ENCODE measurements at regions not wholly inside any gene's neighbourhood (a gene's known extent, or its start where the extent isn't known, plus 50 kb on each side); places are given as distances from the start of the nearest gene placed in this dataset.
"Not testable (repeated sequence)": the region's sequence is repeated elsewhere in the genome, so short reads cannot be mapped to it uniquely, and the experiment has no call there.

DNA sequence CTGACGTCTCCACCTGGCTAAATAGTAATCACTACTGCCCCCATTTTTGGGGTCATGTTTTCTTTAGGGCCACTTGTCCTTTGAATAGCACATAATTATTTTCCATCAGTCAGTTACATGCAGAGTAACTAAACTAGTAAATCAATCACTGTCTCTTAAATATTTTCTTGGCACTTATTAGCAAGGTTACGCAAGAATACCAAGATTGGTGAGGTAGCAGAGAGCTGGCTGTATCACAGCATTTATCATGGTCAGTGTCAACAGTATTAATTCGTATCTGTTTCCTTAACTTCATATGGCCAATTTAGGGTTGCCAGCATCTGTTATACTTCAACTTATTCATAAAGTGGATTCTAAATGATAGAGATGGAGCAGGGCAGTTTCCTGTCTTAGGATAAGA is 346.8 kb upstream of the FAM174A start:
- H3K27ac Mint-ChIP-seq = no peak overlapping the region
- no peaks in the 10 kb centered on the region for H3K4me1 Mint-ChIP-seq
- no peak overlapping the region for H3K4me3 Mint-ChIP-seq
- H3K9me3 Mint-ChIP-seq = no peaks in the 10 kb centered on the region
- no peaks in the 10 kb centered on the region for H3K36me3 Mint-ChIP-seq
- DNase-seq = no peak
- H3K27me3 Mint-ChIP-seq = no peaks in the 10 kb centered on the region

DNA sequence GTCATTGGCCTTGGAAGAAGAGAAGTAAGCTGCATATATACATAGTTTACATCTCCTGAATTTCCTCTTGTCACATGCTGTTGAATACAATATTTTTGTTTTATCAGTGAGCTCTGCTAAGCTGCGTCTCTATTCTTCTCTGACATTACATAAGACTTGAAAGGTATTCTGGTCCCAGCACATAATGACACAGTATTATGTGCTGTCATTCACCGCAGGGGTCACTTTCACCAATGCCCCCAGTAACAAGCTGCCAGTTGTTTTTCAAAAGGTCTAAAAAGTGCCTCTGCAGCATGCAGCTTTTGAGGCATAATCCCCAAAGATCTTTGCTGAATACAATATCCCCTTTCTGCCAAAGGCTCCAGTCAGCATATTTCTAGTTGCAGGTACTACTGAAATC is 349.0 kb upstream of the FAM174A start:
- no peak overlapping the region for H3K27ac Mint-ChIP-seq
- no peak for DNase-seq
- no peak overlapping the region for H3K4me3 Mint-ChIP-seq
- H3K9me3 Mint-ChIP-seq = peaks cover 2% of the 10 kb centered on the region
- H3K27me3 Mint-ChIP-seq = no peaks in the 10 kb centered on the region
- no peaks in the 10 kb centered on the region for H3K36me3 Mint-ChIP-seq
- H3K4me1 Mint-ChIP-seq = no peaks in the 10 kb centered on the region

GRCh38 chr5:100182402-100182801 is 352.8 kb upstream of the FAM174A start:
- no peak for DNase-seq
- H3K27me3 Mint-ChIP-seq = no peaks in the 10 kb centered on the region
- H3K27ac Mint-ChIP-seq = no peak overlapping the region
- no peak overlapping the region for H3K4me3 Mint-ChIP-seq
- H3K36me3 Mint-ChIP-seq = no peaks in the 10 kb centered on the region
- peaks cover 4% of the 10 kb centered on the region for H3K9me3 Mint-ChIP-seq
- H3K4me1 Mint-ChIP-seq = no peaks in the 10 kb centered on the region

- H3K27ac Mint-ChIP-seq = no peak overlapping the region
- DNase-seq = no peak
- H3K9me3 Mint-ChIP-seq = peaks cover 3% of the 10 kb centered on the region
- no peaks in the 10 kb centered on the region for H3K36me3 Mint-ChIP-seq
- H3K27me3 Mint-ChIP-seq = no peaks in the 10 kb centered on the region
- no peak overlapping the region for H3K4me3 Mint-ChIP-seq
- no peaks in the 10 kb centered on the region for H3K4me1 Mint-ChIP-seq
These were observed 359.8 kb upstream of the FAM174A start for GRCh38 chr5:100175346-100175745.

GRCh38 chr5:100165309-100165708 is 369.9 kb upstream of the FAM174A start:
- H3K4me3 Mint-ChIP-seq = no peak overlapping the region
- H3K27me3 Mint-ChIP-seq = no peaks in the 10 kb centered on the region
- no peaks in the 10 kb centered on the region for H3K36me3 Mint-ChIP-seq
- peaks cover 4% of the 10 kb centered on the region for H3K9me3 Mint-ChIP-seq
- no peaks in the 10 kb centered on the region for H3K4me1 Mint-ChIP-seq
- no peak for DNase-seq
- H3K27ac Mint-ChIP-seq = no peak overlapping the region

DNA sequence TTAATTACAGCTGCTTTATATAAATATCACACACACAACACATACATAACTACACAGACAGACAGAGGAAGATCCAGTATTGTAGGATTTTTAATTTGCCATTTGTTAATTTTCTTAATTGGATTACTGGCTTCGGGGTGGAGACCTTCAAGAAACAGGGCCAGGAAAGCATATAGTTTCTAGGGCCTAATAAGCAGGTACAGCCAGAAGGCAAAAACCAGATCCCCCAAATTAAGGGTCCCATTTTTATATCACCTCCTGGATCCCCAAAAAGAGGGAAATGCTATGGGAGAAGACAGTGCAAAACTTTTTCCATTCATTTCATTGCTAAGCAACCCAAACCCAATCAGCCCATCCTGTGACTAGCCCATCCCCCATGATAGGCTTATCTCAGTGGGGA is 373.3 kb upstream of the FAM174A start:
- Mint-ChIP-seq H3K4me1 (no peaks in the 10 kb centered on the region), H3K27me3 (no peaks in the 10 kb centered on the region), H3K9me3 (peaks cover 2% of the 10 kb centered on the region), H3K4me3 (no peak overlapping the region), H3K36me3 (no peaks in the 10 kb centered on the region), H3K27ac (no peak overlapping the region)
- DNase-seq = no peak

GRCh38 chr5:100157066-100157465 is 378.1 kb upstream of the FAM174A start:
- no peaks in the 10 kb centered on the region for H3K4me1 Mint-ChIP-seq
- no peak overlapping the region for H3K27ac Mint-ChIP-seq
- H3K27me3 Mint-ChIP-seq = no peaks in the 10 kb centered on the region
- H3K9me3 Mint-ChIP-seq = peaks cover 2% of the 10 kb centered on the region
- no peak for DNase-seq
- no peak overlapping the region for H3K4me3 Mint-ChIP-seq
- H3K36me3 Mint-ChIP-seq = no peaks in the 10 kb centered on the region

- no peaks in the 10 kb centered on the region for H3K36me3 Mint-ChIP-seq
- H3K4me3 Mint-ChIP-seq = no peak overlapping the region
- H3K4me1 Mint-ChIP-seq = no peaks in the 10 kb centered on the region
- no peaks in the 10 kb centered on the region for H3K9me3 Mint-ChIP-seq
- H3K27me3 Mint-ChIP-seq = no peaks in the 10 kb centered on the region
- DNase-seq = no peak
- H3K27ac Mint-ChIP-seq = no peak overlapping the region
These were observed 386.9 kb upstream of the FAM174A start for GRCh38 chr5:100148239-100148638.

GRCh38 chr5:100142607-100143006 is 392.6 kb upstream of the FAM174A start:
- H3K4me3 Mint-ChIP-seq = no peak overlapping the region
- H3K27me3 Mint-ChIP-seq = no peaks in the 10 kb centered on the region

DNA sequence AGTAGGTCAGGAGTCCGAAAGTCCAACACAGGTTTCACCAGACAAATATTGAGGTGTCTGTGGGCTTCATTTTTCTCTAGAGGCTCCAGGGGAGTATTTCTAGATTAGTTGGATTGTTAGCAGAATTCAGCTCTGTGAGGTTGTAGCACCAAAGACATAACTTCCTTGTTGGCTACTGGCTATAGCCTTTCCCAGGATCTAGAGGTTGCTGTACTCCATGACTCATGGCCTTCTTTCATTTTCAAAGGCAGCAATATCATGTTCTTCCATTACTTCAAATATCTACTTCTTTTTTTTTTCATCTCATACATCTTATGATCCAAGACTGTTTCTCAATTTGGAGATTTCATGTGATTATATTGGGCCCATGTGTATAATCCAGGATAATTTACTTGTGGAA is 404.0 kb upstream of the FAM174A start:
- DNase-seq = no peak
- Mint-ChIP-seq H3K27ac (no peak overlapping the region), H3K36me3 (no peaks in the 10 kb centered on the region), H3K9me3 (peaks cover 1% of the 10 kb centered on the region), H3K4me1 (no peaks in the 10 kb centered on the region), H3K4me3 (no peak overlapping the region), H3K27me3 (no peaks in the 10 kb centered on the region)

More at GRCh38 chr5:100142607-100143006, 392.6 kb upstream of the FAM174A start:
- no peaks in the 10 kb centered on the region for H3K4me1 Mint-ChIP-seq
- no peaks in the 10 kb centered on the region for H3K36me3 Mint-ChIP-seq
- no peak overlapping the region for H3K27ac Mint-ChIP-seq
- no peak for DNase-seq
- H3K9me3 Mint-ChIP-seq = no peaks in the 10 kb centered on the region

DNA sequence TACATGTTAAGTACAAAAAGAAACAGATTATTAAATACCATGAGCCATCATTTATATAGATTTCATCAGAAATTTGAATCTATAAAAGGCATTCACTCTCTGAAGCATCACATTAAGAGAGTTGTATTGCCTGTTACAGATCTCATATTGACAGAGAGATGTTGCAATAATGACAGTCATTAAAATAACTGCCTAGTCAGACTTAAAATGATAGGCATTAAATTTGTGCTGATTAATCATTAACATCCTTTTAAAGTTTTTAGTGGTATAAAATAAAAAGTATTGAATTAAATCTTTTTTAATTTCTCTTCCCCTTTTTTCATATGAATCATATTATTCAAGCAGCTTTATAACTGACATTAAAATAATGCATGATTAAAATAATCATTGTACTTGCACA is 404.9 kb upstream of the FAM174A start:
- Mint-ChIP-seq H3K9me3 (peaks cover 1% of the 10 kb centered on the region), H3K36me3 (no peaks in the 10 kb centered on the region), H3K27ac (no peak overlapping the region), H3K27me3 (no peaks in the 10 kb centered on the region), H3K4me3 (no peak overlapping the region), H3K4me1 (no peaks in the 10 kb centered on the region)
- DNase-seq = no peak

DNA sequence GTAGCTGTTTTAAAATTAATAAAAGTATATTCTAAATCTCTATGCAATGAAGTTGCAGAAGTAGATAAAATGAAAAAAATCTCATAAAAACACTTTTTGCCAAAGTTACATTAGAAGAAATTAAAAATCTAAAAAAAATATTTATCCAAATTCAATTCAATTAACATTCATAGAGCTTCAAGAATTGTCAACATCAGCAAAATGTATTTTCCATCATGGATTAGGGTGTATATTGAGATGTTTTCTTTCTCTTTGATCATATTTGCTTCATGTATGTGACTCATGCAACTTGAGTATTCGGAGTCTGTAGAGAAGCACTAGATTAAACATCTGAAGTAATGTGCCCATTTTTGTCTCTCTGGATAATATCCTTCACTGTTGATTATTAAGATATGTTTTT is 415.3 kb upstream of the FAM174A start:
- Mint-ChIP-seq H3K27ac (no peak overlapping the region), H3K9me3 (no peaks in the 10 kb centered on the region), H3K4me1 (no peaks in the 10 kb centered on the region), H3K36me3 (no peaks in the 10 kb centered on the region), H3K27me3 (no peaks in the 10 kb centered on the region), H3K4me3 (no peak overlapping the region)
- no peak for DNase-seq

DNA sequence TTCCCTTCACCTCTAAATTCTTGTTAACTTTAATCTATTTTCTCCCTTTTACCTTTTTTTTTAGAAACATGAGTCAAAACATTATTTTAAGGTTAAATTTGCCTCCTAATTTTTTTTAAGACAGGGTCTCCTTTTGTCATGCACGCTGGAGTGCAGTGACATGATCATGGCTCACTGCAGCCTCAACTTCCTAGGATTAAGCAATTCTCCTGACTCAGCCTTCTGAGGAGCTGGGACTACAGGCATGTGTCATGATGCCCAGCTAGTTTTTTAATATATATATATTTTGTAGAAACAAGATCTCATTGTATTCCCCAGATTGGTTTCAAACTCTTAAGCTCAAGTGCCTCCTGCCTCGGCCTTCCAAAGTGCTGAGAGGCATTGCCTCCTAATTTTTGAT is 424.7 kb upstream of the FAM174A start:
- DNase-seq = no peak
- Mint-ChIP-seq H3K4me1 (no peaks in the 10 kb centered on the region), H3K27me3 (no peaks in the 10 kb centered on the region)

DNA sequence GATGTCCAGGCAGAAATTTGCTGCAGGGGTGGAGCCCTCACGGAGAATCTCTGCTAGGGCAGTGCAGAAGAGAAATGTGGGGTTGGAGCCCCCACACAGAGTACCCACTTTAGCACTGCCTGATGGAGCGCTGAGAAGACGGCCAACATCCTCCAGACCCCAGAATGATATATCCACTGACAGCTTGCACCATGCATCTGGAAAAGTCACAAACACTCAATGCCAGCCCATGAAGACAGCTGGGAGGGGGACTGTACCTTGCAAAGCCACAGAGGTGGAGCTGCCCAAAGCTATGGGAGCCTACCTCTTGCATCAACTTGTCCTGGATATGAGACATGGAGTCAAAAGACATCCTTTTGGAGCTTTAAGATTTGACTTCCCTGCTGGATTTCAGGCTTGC is 426.3 kb upstream of the FAM174A start:
- DNase-seq = no peak
- H3K4me1 Mint-ChIP-seq = no peaks in the 10 kb centered on the region
- H3K27ac Mint-ChIP-seq = no peak overlapping the region
- H3K9me3 Mint-ChIP-seq = peaks cover 8% of the 10 kb centered on the region
- no peak overlapping the region for H3K4me3 Mint-ChIP-seq
- no peaks in the 10 kb centered on the region for H3K27me3 Mint-ChIP-seq
- no peaks in the 10 kb centered on the region for H3K36me3 Mint-ChIP-seq

More for the DNA sequence above, 424.7 kb upstream of the FAM174A start:
- Mint-ChIP-seq H3K9me3 (peaks cover 8% of the 10 kb centered on the region), H3K4me3 (no peak overlapping the region), H3K36me3 (no peaks in the 10 kb centered on the region), H3K27ac (no peak overlapping the region)

DNA sequence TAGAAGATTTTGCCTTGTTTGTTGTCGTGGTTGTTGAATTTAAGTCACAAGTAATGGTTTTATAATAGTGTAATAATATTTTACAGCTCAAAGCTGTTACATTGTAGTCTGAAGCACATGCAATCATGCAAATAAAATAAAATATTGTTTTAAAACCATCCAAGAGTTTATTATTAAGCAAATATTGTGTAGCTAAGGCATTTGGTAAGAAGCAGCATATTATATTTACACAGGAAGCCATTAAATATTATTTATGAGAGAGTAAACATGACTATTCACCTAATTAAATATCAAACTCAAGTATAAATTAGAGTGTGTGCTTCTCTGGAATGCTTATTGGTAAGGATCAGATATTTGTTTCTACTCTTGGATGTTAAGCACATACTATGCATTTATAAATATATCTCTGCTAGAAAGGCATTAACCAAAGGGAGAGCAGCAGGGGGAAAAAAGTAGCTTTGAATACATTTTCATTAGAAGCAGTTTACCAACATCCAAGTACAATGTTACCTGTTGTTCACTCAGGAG is 431.5 kb upstream of the FAM174A start:
- H3K36me3 Mint-ChIP-seq, H3K4me3 Mint-ChIP-seq, H3K9me3 Mint-ChIP-seq, H3K4me1 Mint-ChIP-seq, H3K27me3 Mint-ChIP-seq, DNase-seq, H3K27ac Mint-ChIP-seq: not testable (repeated sequence)

GRCh38 chr5:100101466-100101865 is 433.7 kb upstream of the FAM174A start:
- not testable (repeated sequence) for H3K27me3 Mint-ChIP-seq

DNA sequence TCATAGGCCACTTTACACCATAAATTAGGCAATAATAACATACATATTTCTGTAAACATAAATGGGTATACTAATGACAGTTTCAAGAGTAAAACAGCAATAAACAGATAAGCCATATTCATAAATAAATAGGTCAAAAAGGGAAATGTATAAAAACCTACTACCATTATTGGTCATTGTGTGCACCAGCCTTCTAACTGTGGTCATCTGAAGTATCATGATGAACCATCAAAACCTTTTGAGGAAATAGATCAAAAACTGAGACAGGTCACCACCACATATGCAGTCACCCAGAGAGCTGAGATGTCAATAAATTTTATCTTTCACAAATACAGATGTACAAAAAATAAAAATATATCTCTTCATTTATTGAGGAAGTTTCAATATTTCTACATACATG is 438.8 kb upstream of the FAM174A start:
- not testable (repeated sequence) for DNase-seq, H3K36me3 Mint-ChIP-seq, H3K4me1 Mint-ChIP-seq, H3K4me3 Mint-ChIP-seq, H3K9me3 Mint-ChIP-seq, H3K27ac Mint-ChIP-seq, H3K27me3 Mint-ChIP-seq

More at GRCh38 chr5:100101466-100101865, 433.7 kb upstream of the FAM174A start:
- DNase-seq, H3K9me3 Mint-ChIP-seq, H3K4me1 Mint-ChIP-seq, H3K4me3 Mint-ChIP-seq, H3K36me3 Mint-ChIP-seq, H3K27ac Mint-ChIP-seq: not testable (repeated sequence)

All from activated naive CD8-positive, alpha-beta T cell treated with anti-CD3 and anti-CD28 coated beads for 36 hours (primary cell).